22Rv1 (cell line): ENCODE measurements at regions not wholly inside any gene's neighbourhood (a gene's known extent, or its start where the extent isn't known, plus 50 kb on each side); places are given as distances from the start of the nearest gene placed in this dataset.

Source experiments
- H3K27ac ChIP-seq: fragments of 450-650 bp; 2 replicates; pipeline ENCODE4 v1.5.1; 2017
- ZFX ChIP-seq: fragments of 450-650 bp; IDR thresholded peaks from 2 replicates; pipeline ENCODE4 v1.6.1; 2017; ENCODE audit warnings: antibody characterized with exemption, borderline replicate concordance
- TF ChIP-seq, protein P1 (sequence below): fragments of 450-650 bp; IDR thresholded peaks from 2 replicates; pipeline ENCODE4 v1.5.1; 2017; ENCODE audit warnings: mild to moderate bottlenecking

DNA sequence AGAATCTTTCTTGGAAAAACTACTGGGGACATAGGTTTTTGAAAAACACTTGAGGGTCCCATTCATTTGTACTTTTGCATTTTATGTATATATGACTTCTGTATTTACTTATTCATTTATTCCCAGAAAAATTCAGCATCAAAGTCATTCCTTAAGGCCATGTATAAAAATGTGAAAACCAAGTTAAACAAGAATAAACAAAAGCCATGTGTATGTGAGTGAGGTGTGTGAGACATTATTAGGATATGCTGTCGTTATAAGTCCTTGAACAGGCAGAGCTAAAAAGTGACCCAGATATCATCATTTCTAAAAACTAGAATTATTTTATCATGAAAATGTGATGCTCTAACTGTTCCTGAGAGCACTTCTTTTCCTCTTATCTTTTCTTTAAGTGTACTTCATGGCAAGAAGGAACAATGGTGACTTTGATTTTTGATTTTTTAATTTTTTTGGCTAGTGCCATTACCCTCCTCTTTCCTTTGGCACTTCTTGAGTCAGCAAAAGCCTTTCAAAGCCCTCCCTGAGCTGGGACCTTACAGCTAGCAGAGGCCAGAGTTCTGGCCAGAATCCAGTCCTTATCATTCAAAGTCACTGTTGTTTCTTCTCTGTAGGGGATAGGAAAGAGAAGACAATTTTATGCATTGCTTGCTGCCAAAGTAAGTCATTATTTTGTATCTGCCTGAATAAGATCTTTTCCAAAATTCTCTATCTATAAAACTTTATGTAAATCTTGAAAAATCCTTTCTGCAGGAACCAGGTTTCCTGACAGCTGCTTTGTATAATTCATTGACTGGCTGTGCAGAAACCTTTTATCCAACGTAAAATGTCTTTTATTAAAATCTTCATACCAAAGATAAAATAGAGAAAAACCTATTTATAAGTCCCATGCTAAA, 419.7 kb upstream of the PRICKLE1 start:
- no peak overlapping the region for H3K27ac ChIP-seq
- no peak for TF ChIP-seq ZFX
- TF ChIP-seq, protein P1, sequence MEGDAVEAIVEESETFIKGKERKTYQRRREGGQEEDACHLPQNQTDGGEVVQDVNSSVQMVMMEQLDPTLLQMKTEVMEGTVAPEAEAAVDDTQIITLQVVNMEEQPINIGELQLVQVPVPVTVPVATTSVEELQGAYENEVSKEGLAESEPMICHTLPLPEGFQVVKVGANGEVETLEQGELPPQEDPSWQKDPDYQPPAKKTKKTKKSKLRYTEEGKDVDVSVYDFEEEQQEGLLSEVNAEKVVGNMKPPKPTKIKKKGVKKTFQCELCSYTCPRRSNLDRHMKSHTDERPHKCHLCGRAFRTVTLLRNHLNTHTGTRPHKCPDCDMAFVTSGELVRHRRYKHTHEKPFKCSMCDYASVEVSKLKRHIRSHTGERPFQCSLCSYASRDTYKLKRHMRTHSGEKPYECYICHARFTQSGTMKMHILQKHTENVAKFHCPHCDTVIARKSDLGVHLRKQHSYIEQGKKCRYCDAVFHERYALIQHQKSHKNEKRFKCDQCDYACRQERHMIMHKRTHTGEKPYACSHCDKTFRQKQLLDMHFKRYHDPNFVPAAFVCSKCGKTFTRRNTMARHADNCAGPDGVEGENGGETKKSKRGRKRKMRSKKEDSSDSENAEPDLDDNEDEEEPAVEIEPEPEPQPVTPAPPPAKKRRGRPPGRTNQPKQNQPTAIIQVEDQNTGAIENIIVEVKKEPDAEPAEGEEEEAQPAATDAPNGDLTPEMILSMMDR = no peak

DNA sequence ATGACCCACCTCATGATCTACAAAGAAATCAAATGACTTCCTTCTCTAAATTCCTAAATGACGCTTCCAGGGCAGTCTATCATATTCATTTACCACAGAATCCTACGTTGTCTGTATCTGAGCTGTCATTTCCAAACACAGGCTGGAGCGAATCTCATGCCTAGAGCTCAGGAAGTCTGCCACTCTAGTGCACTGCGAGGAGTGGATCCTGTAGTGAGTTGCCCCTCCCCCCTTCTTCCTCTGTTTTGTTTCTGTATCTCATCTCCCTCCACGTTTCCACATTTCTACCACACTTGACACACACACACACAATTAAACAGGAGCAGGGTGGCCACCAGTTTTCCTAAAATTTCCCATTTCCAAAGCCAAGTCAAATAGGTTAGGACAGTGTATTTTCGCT, 415.4 kb upstream of the PRICKLE1 start:
- H3K27ac ChIP-seq = no peak overlapping the region
- no peak for TF ChIP-seq ZFX
- TF ChIP-seq, protein P1 = no peak

DNA sequence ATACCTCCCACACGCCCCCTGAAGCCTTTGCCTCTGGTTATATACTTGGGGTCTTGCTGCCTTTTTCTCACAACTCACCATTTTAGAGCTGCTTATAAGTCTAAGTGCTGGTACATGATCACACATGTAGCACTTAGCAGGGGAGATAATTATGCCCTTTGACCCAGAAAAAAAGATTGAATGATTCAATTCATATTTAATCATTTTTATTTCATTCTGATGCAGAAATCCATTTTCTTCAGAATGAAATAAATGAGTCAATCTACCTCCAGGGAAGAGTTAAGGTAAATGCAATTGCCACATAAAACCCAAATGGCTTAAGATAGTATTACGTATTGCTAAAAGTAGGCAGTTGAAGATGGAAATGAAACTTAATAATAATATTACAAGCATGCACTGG, 414.6 kb upstream of the PRICKLE1 start:
- H3K27ac ChIP-seq = no peak overlapping the region
- no peak for TF ChIP-seq ZFX

DNA sequence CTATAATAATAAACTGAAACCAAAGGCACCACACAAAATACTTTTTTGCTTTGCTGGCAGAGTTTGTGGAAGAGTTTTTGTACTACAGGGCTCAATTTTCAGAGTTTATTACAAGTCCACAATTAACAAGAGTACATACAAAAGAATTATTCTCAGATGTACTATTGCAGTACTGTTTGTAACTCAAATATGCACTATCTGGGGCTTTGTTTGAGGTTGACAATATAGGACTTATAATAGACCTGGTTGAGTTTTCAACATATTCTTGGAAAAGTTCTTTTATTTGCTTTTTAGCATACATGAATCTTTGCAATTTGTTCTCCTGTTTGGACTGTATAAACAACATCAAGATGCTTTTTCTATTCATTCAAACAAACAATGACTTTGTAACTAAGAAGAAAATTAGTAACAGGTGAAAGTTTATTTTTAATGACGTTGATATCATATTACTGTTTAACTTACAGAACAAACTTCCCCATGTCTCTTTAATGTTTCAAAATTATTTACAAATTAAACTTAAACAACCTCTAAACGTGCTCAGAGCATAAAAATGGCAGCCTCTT, 407.4 kb upstream of the PRICKLE1 start:
- TF ChIP-seq, protein P1 = no peak
- TF ChIP-seq ZFX = no peak
- peak overlapping the region; percentile 66 for H3K27ac ChIP-seq

DNA sequence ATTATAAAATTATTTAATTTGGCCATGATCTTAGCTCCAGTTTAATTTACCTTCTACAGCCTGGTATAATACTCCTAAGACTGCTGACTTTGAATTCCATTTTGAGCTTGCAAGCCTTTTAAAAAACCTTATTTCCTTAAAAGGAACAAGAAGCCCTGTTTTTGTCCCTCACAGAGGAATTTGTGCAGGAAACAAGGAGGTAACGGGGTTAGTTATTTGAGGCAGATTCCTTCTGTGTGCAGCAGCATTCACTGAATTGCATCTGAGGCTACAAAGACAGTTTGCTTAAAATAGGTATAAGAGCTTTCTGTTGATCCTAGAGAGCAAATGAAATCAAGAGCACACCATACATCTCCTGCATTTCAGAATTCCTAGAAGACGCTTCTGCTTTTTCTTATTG, 403.3 kb upstream of the PRICKLE1 start:
- TF ChIP-seq, protein P1 = no peak
- TF ChIP-seq ZFX = no peak

DNA sequence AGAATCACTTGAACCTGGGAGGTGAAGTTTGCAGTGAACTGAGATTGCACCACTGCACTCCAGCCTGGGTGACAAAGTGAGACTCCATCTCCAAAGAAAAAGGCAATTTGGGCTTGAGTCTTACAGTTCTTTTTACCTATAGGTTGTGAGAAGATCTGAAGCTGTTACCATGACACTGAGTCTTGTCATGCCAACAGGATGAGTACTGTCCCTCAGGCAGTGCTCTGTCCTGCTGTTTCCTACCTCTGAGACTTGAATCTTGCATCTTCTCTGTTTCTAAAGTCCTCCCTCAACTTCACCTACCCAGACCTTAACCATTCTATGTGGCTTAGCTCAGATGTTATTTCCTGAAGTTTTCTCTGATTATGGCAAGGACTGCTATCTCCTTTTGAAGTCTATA, 400.8 kb upstream of the PRICKLE1 start:
- H3K27ac ChIP-seq = no peak overlapping the region
- TF ChIP-seq, protein P1 = no peak
- no peak for TF ChIP-seq ZFX

More for the DNA sequence above, 403.3 kb upstream of the PRICKLE1 start:
- H3K27ac ChIP-seq = no peak overlapping the region

DNA sequence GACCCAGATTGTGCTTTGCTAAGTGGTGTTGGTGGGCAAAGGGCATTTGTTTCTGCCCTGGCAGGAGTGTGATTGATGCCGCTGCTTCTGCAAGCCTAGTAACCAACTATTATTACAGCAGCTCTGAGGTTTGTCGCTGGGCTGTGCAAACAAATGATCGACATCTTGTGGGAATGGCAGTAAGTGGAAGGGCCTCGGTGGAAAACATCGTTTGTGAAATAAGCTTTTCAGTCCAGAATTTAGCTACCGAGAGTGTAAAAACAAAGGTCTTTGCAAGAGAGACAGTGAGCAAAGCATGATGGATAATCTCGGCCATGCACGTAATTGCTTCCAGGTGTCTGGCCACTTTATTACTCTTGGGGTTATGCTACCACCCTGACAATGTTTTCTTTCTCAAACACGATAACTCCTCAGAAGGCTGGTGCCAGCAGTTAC, 397.7 kb upstream of the PRICKLE1 start:
- no peak overlapping the region for H3K27ac ChIP-seq
- no peak for TF ChIP-seq ZFX

DNA sequence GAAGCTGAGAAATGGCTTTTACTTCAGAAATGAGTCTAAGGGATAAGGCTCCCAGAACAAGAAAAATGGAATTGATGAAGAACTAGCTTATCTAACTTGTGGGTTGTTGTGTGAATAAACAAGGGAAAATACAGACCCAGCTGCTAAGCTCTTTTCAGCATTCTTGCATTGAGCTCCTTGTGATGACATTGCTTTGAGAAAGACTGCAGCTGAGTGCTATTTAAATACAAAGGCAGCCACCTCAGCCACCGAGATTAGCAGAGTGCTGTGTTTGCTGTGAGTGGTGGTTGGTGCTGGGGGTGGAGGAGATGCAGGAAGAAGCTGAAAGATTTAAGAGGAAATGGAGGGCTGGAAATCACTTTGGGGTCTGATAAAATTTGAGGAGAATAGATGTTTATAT, 396.0 kb upstream of the PRICKLE1 start:
- TF ChIP-seq, protein P1 = no peak
- no peak for TF ChIP-seq ZFX
- H3K27ac ChIP-seq = no peak overlapping the region
